ENCODE measurements at regions not wholly inside any gene's neighbourhood (a gene's known extent, or its start where the extent isn't known, plus 50 kb on each side); places are given as distances from the start of the nearest gene placed in this dataset.
"Not testable (repeated sequence)": the region's sequence is repeated elsewhere in the genome, so short reads cannot be mapped to it uniquely, and the experiment has no call there.

DNA sequence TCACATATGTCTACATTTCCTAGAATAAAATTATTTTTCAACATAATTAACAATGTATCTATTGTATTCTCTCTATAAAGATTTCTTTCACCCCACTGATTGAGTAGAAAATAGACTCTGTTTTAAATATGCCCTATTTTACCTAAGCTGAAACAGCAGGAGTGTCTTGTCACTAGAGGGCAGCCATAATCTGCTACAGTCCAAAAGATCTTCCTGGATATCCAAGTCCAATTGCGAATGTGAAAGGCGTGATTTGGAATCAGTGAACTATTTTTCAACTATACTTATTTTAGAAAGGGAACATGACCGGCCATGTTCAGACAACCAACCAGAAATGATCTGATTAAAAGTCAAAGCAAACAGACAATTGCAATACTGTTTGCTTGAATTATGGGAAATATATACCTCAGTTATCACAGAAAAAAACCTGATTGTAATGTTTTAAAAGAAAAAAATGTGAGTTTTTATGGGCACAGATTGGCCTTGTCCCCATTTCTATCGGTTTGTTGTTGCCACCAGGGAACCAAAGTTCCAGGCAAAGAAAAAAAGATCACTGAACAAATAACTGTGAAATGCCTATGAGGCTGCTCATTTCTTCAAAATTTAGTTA lies 1211.0 kb upstream of the ADGRL4 start:
- peak in 1 of 2 donors; percentile 71 for DNase-seq

DNA sequence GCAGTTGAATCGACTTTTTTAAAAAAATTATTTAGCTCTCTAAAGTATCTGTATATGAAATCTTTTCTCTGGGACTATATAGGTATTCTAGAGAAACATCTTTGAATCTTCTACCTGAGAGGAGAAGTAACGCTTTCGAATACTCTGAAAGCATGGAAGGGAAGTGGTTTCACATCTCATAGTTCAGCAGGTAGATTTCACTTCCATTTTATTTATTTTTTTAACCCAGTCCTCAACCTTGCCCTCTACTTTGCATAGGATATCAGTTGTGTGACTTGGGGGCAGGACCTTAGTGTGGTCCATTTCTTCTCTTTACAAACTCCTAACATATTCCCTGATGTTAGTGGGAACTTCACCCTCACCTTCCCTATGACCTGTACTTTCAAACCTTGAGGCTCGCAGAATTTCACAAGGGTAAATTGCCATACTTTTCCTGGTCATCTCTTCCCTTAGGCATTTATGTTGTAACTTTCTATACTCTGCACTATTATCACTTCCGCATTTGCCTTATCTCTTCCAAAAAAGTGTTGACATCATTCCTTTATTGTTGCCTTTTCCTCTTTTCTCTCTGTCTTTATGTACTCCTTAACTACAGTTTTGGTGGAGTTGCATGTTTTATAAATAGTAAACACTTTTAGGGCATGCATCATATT lies 1208.5 kb upstream of the ADGRL4 start:
- DNase-seq = no peak

DNA sequence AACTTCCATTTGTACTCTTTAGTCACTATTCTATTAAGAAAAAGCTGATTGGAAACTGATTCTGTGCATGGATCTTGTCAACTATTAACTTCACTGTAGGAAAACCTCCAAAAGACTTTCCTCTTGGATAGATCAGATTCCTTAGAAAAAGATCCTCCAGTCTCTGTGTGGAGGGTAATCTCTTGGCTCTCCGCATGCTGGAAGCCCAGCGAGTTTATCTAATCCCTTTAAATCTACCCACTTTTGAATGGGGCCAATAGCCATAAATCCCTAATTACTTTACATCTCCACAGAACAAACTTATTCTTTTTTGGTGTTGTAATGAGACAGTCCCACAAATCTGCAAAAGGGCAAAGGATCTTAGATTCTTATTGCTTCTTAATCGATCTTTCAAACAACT lies 1206.4 kb upstream of the ADGRL4 start:
- no peak for DNase-seq

DNA sequence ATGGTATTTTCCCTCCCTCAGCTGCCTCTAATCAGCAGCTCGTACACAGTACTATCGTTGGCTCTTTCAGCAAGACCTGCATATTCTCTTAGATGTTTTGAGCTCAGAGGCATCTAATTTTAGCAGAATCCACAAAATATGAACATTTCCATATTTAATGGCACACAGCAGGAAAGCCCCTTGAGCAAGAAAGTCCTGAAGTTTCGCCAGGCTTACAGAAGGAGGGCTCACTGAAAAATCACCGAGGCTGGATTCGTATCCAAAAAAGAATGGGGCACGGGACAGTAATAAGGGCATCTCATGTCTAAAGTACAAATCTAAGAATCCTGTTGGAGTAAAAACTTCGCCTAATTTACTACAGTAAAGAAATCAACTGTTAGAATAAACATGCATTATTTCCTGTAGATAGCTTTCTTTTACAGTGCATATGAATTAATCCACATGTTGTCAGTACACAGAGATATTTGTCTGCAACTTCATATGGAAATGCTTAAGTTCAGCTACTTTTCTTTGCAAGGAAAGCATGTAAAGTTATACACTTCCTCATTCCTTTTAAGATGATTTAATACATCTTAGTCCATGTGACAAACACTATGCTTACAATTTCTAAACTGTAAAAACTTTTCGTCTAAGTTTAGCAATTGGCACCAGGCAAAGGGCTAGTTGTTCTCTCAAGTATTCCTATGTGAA lies 1205.3 kb upstream of the ADGRL4 start:
- no peak for DNase-seq

DNA sequence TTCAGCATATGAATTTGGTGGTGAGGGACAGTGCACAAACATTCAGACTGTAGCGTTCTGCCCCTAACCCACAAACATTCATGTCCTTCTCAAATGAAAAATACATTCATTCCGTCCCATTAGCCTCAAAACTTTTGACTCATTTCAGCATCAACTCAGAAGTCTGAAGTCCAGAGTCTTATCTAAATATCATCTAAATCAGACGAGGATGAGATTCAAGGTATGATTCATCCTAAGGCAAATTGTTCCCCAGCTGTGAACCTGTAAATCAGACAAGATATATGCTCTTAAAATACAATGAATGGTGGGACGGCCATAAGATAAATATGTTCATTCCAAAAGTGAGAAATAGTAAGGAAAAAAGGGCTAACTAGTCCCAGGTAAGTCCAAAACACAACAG lies 1195.6 kb upstream of the ADGRL4 start:
- DNase-seq = no peak

DNA sequence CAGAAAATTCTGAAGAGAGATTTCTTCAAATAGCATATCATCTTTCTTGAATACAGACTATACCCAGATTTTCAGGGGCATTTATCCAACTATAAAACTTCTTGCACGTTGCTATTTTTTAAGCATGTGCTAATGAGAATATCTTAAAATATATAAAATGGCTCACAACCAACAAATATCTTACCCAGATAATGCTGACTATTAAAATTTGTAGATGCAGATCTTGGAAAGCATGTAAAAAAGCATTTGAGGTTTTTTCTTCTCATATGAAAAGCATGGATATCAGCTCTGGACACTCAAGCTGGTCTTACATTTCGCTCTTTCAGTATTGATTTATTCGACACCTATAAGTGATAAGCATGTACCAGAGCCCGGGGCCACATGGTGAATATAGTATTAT lies 1187.7 kb upstream of the ADGRL4 start:
- DNase-seq = no peak

DNA sequence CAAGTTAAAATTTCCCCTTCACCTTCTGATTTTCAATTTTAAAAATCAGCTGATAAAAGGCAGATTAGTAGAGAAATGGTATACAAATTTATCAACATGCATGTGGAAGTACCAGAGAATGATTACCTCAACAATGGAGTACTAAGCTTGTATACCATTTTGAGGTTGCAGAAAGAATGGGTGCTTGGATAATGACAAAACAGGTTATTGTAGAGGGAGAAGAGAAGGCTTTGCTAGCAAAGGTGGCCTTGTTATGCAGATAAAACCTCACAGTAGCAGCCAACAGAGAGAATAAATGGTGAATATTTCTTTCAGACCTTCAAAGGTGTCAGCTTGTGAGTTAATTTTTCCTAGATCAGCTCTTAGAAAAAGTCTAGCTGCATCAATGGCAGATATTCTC lies 1174.9 kb upstream of the ADGRL4 start:
- no peak for DNase-seq

DNA sequence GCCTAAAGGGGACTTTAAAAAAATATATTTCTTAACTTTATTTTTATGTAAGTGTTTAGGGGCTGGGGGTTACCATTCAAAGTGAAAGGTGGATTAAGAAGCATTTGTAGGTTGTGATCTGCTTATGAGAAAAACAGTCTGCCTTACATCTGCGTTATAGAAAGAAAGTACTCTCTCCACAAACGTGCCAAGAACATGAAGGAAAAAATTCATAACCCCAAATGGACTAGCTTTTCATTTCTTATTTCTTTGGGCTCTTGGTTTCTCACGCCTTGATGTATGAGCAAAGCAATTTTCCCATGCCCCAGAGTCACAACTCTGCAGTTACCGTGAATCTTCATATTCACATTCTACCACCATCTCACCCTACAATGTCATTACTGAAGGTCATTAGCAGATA lies 1165.1 kb upstream of the ADGRL4 start:
- no peak for DNase-seq

DNA sequence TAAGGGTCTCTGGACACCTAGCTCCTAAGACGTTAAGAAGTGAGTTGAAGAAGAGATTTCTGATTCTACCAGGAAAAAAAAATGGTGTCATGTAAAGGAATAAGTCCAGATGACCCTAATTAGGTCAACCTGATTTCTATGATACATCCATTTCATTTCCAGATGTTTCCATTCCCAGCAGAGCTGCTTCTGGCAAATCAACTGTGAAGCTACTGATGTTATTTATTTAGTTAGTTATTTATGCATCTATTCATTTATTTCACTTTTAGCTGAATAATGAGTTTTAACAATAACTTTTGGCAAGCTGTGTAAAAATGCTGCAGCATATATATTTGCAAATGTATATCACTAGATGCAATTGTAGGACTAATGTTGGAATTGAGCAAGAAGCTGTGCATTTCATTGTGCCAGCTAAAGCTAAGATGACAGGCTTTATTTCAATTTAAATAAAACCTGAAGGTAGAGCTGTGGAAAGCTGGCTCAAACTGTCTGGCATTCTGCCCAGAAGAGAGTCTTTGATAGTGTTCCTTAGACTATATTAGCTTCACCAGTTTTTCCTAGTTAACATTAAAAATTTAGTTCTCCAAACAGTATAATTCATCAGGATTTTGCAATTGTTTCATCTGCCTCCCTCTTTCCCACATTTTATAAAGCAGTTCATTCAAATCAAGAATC lies 1164.4 kb upstream of the ADGRL4 start:
- DNase-seq = no peak

DNA sequence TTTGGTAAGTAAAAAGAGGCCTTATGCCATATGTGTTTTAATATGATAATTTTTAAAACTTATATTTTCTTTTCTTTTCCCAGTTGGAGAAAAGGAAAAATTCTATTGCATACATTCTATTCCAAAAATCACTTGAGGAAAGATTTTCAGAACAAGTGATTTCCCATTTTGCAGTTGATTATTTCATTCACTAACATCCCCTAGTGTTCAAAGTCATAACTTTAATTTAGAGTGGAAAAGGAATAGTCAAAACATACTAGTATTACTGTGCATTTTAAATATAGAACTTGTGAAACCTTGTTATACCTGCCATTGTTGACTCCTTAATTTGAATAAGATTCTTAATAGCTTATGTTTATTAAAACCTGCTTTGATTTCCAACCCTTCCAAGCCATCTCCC lies 1157.6 kb upstream of the ADGRL4 start:
- no peak for DNase-seq

DNA sequence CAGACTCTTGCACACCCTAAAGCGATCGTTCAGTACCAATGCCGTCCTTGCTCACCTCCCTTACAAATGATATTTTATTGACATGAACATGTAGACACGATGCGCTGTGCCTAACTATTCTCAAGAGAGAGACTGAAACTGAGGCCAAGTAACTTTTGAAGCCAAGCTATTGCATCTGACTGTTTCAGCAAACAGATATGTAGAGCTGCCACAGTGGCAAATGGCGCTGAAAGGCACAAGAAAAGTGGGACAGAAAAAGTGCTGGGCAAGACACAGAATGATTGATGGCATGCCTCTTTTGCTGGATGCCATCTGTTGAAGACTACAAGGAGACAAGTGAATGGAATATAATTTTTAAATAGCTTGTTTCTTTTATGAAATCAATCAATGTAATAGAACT lies 1157.2 kb upstream of the ADGRL4 start:
- no peak for DNase-seq

DNA sequence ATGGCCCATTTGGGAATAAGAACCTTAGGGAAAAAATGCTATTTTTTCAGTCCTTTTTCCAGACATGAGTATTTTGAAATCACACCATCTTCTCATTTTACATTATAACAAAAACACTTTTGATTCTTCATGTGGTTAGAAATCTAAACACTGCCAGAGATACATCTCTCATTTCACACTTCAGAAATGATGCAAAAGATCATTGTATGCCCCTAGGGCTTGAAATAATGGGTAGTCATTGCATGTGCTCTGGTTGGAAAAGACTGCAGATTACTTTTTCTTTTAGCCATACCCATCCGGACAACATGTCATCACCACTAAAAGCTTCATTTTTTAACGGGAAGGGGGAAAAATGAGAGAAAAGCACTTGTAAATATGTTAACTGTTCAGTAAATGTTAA lies 1152.2 kb upstream of the ADGRL4 start:
- DNase-seq = no peak

DNA sequence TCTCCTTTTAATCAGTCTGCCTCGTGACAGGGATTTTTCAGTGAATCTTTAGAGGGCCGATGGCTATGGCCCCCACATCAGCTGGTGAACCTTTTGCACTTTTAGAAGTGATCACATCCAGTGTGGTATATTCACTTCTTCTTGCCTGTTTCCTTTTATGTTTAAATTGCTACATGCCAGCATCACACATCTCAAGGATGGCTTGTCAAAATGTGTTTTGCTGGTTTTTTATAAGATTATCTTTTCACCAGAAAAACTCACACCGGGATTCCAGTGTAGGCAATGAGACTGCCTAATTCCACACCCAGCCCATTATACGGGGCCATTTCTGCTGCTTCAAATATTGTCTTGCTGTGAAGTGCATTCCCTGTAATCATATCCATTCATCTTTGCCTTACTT lies 1151.7 kb upstream of the ADGRL4 start:
- no peak for DNase-seq

DNA sequence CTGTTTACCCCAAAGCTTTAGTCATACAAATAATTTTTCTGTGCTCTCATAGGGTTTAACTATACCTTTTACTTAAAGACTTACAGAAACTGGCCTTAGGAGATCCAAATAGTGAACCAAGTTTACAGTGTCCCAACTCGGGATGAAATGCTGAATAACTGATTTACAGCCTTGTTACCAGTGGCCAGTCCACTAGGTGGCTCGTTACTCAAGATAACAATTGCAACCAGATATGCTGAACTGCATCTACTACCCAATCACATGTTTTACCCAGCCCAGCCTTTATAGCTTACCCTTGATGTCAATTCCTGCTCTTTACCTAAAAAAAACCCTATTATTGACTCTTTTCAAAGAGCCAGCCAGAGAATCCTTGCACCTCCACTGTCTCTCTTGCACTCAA lies 1148.8 kb upstream of the ADGRL4 start:
- no peak for DNase-seq

DNA sequence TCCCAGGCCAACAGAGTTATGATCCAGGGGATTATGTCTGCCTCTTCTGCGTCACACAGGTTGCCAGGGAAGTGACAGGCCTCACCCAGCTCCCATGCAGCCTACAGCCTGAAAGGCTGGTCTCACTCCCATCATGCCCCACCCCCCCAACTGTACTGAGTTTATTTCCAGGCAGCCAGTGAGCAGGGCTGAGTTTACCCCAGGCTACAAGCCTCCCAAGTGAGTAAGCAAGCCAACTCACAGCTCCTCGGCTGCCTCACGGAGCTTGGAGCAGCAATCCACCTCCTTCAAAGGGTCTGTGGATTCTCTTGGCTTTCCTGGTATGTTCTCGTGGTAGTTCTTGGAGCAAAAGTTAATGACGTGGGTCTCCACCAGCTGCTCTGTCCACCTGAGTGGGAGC lies 1147.6 kb upstream of the ADGRL4 start:
- no peak for DNase-seq

DNA sequence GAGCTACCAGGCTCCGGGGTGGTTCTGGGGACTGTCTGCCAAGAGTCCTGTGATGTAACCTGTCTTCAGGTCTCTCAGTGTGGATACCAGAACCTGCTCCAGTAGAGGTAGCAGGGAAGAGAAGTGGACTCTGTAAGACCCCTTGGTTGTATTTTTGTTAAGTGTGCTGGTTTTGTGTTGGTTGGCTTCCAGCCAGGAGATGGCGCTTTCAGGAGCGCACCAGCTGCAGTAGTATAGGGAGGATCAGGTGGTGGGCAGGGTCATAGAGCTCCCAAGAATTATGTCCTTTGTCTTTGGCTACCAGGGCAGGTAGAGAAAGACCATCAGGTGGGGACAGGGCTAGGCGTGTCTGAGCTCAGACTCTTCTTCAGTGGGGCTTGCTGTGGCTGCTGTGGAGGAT lies 1147.2 kb upstream of the ADGRL4 start:
- no peak for DNase-seq

DNA sequence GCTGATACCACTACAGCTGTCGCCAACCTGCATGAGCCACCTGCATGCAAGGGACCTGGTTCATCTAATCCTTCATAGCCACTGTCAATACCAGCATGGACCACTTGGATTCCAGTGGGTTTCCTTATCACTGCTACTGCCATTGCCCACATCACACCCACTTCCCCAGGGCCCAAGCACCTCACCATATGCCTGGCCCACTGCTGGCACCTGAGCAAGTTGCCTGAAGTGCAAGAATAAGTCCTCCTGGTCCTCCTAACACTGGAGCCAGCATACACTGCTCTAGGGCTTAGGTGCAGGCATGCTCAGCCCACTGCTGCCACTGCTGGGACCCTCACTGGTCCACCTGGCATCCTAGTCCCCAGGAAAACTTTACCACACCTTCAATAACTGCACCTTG lies 1136.8 kb upstream of the ADGRL4 start:
- DNase-seq = no peak

DNA sequence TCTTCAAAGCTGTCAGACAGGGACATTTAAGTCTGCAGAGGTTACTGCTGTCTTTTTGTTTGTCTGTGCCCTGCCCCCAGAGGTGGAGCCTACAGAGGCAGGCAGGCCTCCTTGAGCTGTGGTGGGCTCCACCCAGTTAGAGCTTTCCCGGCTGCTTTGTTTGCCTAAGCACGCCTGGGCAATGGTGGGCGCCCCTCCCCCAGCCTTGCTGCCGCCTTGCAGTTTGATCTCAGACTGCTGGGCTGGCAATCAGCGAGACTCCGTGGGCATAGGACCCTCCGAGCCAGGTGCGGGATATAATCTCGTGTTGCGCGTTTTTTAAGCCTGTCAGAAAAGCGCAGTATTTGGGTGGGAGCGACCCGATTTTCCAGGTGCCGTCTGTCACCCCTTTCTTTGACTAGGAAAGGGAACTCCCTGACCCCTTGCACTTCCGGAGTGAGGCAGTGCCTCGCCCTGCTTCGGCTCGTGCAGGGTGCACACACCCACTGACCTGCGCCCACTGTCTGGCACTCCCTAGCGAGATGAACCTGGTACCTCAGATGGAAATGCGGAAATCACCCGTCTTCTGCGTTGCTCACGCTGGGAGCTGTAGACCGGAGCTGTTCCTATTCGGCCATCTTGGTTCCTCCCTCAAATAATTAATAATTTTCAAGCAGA lies 1131.5 kb upstream of the ADGRL4 start:
- not testable (repeated sequence) for DNase-seq

DNA sequence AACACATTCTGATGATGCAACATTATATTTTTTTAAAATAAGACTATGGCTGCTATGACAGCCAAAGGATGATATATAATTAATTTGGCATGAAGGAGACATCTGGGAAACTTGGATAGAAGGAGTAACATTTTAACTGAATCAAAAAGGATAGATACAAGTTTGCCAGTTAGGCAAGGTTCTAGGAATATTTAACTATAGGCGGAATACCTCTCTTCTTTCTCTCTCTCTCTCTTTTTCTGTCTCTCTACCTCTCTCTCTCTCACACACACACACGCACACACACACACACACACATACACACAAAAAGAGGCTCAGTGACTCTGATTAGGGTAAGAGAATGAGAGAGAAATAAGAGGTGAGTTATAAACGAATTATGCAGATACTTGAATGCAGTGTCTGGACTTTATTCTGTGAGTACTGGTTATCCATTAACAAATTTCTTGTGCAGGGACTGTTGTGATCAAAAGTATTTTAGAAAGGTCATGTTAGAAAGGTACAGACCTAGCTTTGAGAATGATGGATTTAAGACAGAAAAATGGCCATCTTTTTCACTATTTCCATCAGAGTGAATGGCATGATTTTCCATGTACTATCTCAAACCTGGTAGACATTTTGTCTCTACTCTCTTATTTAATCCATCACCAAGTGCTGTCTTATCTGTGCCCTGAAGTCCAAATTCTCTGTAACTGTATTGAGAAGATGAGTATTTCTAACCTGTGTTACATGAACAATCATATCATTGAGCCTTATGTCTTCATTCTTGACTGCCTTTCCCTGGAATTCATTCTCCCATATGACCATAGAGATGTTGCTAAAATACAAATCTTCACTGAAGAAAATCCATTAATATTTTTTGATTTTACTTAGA lies 1106.9 kb upstream of the ADGRL4 start:
- DNase-seq = no peak

DNA sequence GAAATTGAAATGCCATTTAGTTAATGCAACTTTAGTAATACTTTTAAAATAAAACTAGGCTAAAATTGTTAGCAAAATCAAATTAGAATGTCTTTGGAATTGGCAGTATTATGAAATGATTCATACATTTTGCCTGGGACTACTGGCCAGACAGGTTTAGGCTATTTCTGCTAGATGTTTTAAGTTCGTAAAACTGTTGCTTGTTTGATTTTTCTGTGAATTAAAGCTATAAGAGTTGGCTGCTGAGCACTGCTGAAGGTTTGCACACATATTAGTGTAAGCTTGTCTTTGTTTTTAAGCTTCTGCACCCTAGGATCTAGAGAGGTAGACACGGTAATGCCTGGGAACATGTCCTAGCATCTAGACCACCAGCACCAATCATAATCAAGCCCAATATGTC lies 1094.6 kb upstream of the ADGRL4 start:
- DNase-seq = no peak

DNA sequence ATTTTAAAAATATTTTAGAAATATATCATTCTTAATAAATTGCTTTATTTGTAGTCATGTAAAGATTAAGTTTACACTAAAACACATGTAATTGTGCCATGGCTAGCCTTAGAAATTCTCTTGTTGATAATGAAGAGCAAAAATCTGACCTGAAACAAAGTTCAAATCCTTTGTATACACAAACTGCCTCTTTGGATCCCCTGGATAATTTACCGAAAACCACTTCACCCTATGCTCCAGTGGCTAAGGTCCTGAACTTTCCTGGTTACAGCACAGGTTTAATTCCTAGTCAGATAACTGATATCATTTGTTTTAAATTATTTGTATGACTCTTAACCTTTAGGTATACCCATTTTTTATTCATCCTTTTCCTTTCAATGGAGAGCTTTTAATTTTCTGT lies 1093.2 kb upstream of the ADGRL4 start:
- no peak for DNase-seq

DNA sequence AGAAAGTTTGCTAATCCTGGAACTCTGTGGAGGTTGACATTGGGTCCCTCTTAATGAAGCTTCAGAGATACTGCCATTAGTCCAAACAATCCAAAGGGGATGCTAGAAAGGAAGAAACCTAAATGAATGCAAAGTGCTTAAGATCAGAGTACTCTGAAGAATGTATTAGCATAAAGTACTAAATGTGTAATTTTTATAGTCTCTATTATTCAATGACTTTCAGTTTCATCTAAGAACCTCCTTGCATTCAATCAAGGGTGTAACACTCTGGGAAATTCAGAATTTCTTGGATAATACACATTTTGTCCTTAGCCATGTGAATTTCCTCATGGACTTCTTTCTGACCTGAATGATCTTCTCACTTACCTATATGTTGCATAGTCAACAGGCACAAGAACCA lies 1078.5 kb upstream of the ADGRL4 start:
- no peak for DNase-seq
